DND-41 (cell line): ENCODE measurements at regions not wholly inside any gene's neighbourhood (a gene's known extent, or its start where the extent isn't known, plus 50 kb on each side); places are given as distances from the start of the nearest gene placed in this dataset.

Experiments
- CTCF ChIP-seq: IDR thresholded peaks from 2 replicates; pipeline ENCODE4 v1.5.1; 2012; ENCODE audit warnings: borderline replicate concordance, low read length, moderate library complexity, mild to moderate bottlenecking; ENCODE audit not compliant: poor library complexity, severe bottlenecking; ENCODE audit errors: extremely low read depth
- EZH2 ChIP-seq: IDR thresholded peaks from 3 replicates; pipeline ENCODE4 v1.6.1; 2012; ENCODE audit warnings: borderline replicate concordance, low read depth, mild to moderate bottlenecking, moderate library complexity, low read length, inconsistent platforms; ENCODE audit not compliant: severe bottlenecking

- TF ChIP-seq EZH2 (no peak), CTCF (no peak)
Observed at GRCh38 chr4:135357091-135357490, 1155.5 kb upstream of the PABPC4L start.
